ENCODE measurements at regions not wholly inside any gene's neighbourhood (a gene's known extent, or its start where the extent isn't known, plus 50 kb on each side); places are given as distances from the start of the nearest gene placed in this dataset.
A peak's percentile ranks its signal among the peaks of the same experiment; 100 is the strongest.

- no peak for DNase-seq
Observed at GRCh38 chr2:128495996-128496547, 177.4 kb upstream of the HS6ST1 start.

GRCh38 chr2:128496700-128497099, 178.0 kb upstream of the HS6ST1 start:
- no peak for DNase-seq

DNA sequence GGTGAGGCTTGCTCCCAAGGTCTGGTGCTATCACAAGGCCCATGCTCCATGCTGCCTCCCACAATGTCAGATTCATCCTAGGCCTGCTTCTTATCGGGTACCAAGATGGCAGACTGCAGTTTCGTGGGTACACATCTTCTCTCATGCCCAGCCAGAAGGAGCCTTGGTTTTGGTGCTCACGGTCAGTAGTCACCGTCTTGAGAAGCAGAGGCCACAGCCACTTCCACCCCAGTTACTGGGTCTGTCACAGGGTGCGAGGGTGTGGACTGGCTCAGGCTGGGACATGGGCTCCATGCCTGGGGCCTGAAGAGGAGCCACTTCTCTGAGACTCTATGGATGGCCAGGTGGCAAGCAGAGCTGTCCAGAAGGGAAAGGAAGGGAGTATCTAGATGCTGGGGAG, 178.8 kb upstream of the HS6ST1 start:
- DNase-seq, result peak; percentile 17

DNA sequence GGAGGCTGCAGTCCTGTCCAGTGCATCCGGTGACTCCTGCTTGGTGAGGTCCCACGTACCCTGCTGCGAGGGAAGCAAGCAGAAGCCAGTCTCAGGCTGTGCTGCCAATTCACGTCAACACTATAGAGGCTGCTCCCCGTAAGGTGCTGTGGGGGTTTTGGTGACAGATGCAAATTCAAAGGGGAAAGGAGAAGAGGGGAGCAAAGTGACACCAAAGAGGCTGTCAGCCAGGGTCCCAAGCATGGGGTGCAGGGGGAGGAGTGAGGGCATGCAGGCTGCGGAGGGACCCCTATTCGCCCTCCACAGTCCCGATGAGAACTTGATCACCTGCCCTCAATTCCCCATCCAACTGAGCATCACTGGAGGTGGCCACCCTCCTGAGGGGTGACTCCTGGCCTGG, 179.4 kb upstream of the HS6ST1 start:
- DNase-seq, result peak; percentile 19

DNA sequence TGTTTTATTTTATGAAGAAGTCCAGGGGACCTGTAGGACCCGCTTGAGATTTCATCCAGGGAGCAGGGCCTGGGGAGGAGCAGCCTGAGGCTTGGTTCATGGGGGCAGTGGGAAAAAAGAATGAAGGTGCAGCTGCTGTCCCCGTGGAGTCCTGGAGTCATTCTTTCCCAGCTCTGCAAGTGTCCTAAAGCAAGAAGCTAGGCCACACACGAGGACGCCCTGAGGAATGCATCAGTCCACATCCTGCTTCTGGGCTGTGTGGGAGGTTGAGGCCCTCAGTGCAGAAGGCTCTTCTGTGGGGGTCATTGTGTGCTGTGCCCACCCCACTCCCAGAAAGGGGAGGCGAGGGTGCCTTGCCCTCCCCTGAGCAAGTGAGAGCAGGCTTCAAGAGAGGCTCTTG, 179.9 kb upstream of the HS6ST1 start:
- DNase-seq, result peak; percentile 44

DNA sequence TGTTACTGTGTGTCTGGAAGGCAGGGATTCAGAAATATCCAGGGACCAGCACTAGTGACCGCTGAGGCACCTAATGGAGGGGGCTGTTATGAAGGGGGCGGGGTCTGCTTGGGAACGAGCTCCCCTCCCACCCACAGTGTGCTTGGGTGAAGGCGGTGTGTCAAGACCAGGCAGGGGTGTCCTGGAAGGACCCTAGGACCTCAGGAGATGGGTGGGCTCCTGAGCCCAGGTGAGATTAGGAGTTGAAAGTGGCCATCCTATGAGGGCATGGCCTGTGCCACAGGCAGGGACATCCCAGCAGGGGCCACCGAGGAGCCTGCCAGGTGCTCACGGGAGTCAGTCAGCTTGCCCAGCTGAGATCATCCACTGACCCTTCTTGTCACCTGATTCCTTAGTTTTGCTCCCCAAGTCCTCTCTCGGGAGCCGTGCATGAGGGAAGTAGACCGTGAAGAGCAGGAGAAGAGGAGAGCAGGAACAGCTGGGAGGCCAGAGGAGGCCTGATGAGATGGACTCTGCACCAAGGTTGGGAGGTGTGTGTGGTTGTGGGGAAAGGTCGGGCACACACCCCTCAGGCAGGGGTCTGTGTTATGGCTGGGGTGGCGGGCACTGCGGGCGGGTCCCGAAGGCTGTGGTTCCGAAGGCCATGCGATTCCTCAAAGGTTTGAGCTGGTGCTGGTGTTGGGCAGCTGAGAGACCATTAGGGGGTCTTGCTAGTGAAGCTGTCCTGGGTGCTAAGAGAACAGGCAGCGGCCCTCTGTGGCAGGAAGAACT, 180.9 kb upstream of the HS6ST1 start:
- DNase-seq, result peak; percentile 38

GRCh38 chr2:128500138-128500800, 181.6 kb upstream of the HS6ST1 start:
- DNase-seq, result peak; percentile 44

DNA sequence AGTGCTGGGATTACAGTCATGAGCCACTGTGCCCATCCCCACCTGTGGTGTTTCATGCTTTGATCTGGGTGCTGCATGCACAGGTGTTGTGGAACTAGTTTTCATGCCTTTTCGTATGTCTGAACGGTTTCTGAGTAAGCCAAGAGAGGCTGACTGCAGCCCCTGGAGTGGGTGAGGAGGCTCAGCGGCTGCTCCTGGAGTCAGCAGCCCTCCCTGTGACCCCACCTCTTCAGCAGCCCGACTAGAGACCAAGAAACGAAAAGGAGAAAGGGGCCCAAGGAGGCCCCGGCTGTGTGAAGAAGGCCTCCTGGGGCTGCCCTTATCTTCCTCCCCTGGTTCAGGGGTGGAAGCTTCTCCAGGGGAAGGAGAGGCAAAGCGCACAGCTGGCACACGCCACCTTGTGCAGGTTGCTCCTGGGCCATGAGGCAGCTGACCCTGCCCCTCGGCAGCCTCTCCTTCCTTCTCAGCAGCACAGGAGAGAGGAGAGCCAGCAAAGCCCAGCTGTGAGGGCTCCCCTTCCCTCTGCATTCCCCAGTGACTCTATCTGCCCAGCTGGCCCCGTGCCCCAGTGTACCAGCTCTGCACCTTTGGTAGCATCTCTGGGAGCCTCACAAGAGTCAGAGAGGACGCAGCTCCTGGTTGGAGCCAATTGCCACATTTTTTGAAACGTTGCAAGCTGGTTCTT, 182.5 kb upstream of the HS6ST1 start:
- DNase-seq, result no peak

GRCh38 chr2:128501700-128502099, 183.0 kb upstream of the HS6ST1 start:
- DNase-seq, result peak; percentile 39

DNA sequence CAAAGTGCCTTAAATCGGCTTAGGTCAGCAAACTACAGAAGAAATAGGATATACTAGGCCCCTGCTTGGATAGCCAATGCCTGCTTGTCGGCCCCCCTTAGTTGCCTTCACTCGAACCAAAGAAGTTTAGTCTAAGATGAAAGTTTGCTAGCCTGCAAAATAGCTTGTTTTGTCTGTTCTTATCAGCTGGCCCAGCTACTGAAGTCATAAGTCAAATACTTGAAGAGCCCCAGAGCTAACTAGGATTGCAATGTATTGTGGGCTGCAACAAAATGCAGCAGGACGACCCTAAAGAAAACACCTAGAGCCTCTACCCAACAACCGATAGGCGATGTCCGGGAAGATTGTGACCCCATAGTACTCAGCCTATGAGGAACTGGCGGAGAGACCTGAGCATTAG, 183.5 kb upstream of the HS6ST1 start:
- no peak for DNase-seq

GRCh38 chr2:128502638-128503246, 184.1 kb upstream of the HS6ST1 start:
- DNase-seq, result peak; percentile 20

DNA sequence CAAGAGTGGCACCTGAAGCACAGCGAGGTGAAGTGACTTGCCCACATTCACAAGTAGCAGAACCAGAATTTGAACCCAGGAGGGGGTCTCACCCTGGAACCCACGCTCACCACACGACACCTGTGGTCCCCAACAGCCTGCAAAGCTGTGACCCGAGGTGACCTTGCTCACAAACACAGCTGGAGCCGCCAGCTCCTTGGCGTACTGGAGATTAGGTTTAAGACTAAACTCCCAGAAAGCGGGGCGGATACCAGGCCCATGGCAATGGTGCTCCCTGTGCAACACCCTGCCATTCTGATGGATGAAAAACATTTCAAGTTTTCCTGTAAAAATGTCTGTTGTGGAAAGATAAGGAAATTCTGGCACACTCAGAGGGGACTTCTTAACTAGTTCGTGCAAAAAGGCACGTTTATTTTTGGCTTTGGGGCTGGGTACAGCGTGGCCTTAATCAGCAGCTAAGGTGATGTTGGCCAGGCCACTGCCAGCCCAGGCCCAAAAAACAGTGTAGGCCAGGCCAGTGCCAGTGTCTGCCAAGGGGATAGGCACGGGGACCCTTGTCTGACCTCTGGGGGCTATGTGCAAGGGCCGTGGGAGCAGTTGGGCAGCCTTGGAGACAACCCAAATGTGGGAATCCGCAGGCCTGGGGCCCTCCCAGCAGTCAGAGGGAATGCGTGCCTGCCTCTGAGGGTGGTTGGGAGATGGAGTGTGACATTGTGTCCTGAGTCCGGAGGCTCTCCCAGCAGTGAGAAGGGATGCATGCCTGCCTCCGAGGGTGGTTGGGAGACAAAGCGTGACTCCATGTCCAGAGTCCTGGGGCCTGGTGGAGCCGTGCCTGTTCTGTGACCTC, 185.0 kb upstream of the HS6ST1 start:
- DNase-seq, result peak; percentile 24

DNA sequence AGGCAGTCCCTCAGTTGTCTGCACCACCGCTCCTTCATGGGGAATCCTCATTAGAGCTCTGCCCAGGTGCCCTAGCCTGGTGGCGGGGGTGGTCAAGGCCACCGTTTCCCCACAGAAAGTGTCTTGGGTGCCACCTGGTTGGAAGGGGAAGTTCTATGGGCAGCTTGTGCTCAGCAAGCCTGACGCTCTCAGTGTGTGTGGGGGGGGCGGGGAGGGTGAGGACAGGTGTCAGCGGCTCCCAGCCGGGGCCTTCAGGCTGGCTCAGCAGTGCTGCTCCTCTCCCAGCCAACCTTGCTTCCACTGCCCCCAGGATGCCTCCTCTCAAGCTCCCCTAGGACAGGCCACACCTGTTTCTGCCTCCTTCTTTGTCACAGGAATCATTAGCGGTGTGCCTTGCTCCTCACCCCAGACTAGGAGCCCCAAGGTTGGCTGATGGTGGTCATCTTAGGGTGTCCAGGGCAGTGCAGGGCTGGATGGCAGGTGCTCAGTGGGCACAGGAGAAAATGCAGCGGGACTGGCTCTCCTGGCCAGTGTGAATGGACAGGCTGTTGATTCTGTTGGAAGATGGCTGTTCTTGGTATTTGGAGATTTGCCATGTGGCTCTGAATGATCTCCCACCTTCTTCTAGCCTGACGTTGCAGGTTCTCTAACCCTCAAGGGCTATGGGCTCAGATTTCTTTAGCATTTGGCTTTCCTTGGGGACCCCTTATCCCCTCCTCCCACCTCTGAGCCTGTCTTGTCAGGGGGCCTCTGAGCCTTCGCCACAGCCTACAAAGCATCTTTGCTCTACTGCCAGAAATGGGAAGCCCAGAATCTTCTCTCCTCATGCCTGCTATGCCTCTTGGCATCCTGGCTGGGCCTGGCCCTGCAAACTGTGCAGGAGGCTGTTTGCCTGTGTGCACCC, 185.8 kb upstream of the HS6ST1 start:
- peak; percentile 33 for DNase-seq

DNA sequence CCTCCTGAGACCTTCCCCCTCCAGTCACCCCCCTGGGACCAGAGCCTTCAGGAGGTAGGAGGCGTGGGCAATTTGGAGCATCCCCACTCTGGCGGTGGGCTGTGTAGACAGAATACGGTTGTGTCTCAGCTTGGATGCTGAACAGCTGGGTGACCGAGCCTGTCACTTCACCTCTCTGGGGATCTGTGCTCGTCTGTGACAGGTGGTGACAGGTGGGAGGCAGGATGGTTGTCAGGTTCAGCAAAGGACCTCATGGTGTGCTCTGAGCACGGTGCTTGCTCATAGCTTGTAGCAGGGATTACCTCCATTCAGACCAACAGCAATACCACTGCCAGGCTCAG, 186.5 kb upstream of the HS6ST1 start:
- peak; percentile 35 for DNase-seq

GRCh38 chr2:128505575-128506526, 187.2 kb upstream of the HS6ST1 start:
- DNase-seq, result peak; percentile 45

DNA sequence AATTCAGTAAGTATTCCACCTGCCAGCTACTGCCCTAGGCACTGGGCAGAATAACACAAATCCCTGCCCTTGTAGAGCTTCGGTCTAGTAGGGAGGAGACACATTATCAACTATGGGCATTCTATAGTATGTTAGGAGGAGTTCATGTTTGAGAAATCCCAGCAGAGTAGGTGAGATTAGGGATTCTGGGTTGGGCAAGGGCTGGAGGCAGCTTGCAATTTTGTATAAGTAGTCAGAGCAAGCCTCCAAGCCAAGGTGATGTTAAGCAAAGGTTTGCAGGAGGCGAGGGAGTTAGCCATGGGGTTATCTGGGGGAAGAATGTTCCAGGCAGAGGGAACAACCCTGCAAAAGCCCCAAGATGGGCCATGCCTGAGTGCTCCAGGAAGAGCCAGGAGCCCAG, 187.9 kb upstream of the HS6ST1 start:
- DNase-seq, result peak; percentile 23

GRCh38 chr2:128510701-128511397, 192.2 kb upstream of the HS6ST1 start:
- peak; percentile 34 for DNase-seq

DNA sequence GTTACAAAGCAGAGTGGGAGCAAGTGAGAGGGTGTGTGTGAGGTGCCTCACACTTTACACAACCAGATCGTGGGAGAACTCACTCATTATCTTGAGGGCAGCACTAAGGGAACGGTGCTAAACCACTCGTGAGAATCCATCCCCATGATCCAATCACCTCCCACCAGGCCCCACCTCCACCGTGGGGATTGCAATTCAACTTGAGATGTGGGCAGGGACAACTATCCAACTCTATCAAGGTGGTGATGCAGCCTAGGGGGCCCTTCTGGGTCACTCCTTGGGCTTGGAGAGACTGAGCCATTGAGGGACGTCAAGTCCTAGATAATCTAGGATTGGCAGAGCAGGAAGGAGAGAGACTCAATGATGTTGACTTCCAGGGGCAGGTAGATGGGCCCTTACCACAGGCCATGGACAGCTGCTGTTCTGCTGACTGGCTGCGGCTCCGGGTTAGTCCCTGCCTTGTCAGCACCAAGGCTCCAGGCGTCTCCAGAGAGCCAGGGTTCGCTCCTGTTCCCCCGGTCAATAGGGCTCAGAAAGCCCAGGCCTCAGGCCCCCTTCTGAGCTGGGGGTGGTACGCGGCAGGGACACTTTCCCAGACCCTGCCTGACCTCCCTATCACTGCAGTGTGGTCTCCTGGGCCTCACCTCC, 193.2 kb upstream of the HS6ST1 start:
- DNase-seq, result peak; percentile 32
